ENCODE measurements at regions not wholly inside any gene's neighbourhood (a gene's known extent, or its start where the extent isn't known, plus 50 kb on each side); places are given as distances from the start of the nearest gene placed in this dataset.

DNA sequence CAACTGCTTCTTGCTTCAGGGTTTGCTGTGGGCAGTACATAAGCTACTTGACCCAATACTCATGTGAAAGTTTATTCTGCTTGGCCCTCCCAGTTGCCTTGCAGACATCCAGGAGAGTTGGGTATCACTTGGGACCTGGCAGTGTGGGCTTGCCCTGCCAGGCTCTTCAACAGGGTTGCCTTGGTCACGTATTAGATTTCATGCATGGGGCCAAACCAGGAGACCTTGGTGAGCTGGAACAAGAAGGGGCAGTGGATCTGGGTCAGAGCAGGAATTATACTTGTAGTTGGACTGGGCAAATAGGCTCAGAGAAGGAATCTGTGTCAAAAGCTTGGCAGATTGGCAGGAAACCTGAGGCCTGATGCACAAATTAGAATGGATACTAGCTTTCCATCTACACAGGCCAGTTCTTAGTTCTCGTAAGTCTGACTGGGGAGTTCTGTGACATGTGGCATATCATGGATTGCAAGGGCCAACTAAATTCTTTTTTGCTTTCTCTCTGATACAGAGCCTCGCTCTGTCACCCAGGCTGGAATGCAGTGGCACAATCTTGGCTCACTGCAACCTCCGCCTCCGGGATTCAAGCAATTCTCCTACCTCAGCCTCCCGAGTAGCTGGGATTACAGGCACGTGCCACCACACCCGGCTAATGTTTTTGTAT lies 192.6 kb upstream of the SERP2 start:
- DNase-seq: no peak
- H3K27me3 Mint-ChIP-seq: peaks cover 3% of the 10 kb centered on the region
- ATAC-seq (ENCODE audit: low read depth): no peak
- no peaks in the 10 kb centered on the region for H3K4me1 Mint-ChIP-seq
- H3K4me3 Mint-ChIP-seq: no peak overlapping the region
- POLR2A ChIA-PET: no interaction called here
- H3K9me3 Mint-ChIP-seq: no peaks in the 10 kb centered on the region
- no peaks in the 10 kb centered on the region for H3K36me3 Mint-ChIP-seq
- H3K27ac Mint-ChIP-seq: no peak overlapping the region

DNA sequence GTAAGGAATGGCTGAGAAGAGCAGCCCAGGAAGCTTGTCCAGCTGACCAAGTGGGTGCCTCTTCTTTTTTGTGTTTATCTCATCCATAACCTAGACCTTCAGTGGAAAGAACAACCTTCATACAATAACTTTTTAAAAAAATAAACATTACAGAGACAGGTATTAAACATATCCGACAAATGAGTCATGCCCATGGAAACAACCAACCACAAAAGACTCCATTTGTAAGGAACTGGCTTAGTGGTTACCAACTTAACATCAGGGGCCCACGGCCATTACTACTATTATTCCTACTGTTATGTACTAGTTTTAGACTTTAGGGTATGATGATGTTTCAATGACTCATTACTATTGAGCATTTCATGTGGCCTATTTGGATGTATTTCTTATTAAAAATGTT lies 191.7 kb upstream of the SERP2 start:
- no peak overlapping the region for H3K27ac Mint-ChIP-seq
- no peaks in the 10 kb centered on the region for H3K4me1 Mint-ChIP-seq
- no peaks in the 10 kb centered on the region for H3K36me3 Mint-ChIP-seq

GRCh38 chr13:44184740-44185139 lies 188.9 kb upstream of the SERP2 start:
- Mint-ChIP-seq H3K9me3 (peaks cover 3% of the 10 kb centered on the region), H3K27ac (no peak overlapping the region), H3K4me3 (no peak overlapping the region), H3K27me3 (peaks cover 3% of the 10 kb centered on the region), H3K4me1 (no peaks in the 10 kb centered on the region), H3K36me3 (no peaks in the 10 kb centered on the region)
- ATAC-seq (ENCODE audit: low read depth): no peak
- POLR2A ChIA-PET: no interaction called here
- no peak for DNase-seq

More for the DNA sequence above, 191.7 kb upstream of the SERP2 start:
- POLR2A ChIA-PET: no interaction called here
- ATAC-seq (ENCODE audit: low read depth) (no peak), DNase-seq (no peak)
- Mint-ChIP-seq H3K9me3 (peaks cover 2% of the 10 kb centered on the region), H3K27me3 (peaks cover 6% of the 10 kb centered on the region), H3K4me3 (no peak overlapping the region)

- peaks cover 5% of the 10 kb centered on the region for H3K9me3 Mint-ChIP-seq
- DNase-seq (no peak), ATAC-seq (ENCODE audit: low read depth) (no peak)
- peaks cover 2% of the 10 kb centered on the region for H3K36me3 Mint-ChIP-seq
- H3K4me3 Mint-ChIP-seq: no peak overlapping the region
- H3K27me3 Mint-ChIP-seq: peaks cover 18% of the 10 kb centered on the region
- peaks cover 10% of the 10 kb centered on the region for H3K4me1 Mint-ChIP-seq
- POLR2A ChIA-PET: no interaction called here
- no peak overlapping the region for H3K27ac Mint-ChIP-seq
Observed at GRCh38 chr13:44188257-44188656, 185.4 kb upstream of the SERP2 start.

GRCh38 chr13:44189085-44189484 lies 184.5 kb upstream of the SERP2 start:
- POLR2A ChIA-PET: no interaction called here
- H3K9me3 Mint-ChIP-seq: peaks cover 6% of the 10 kb centered on the region
- ATAC-seq (ENCODE audit: low read depth) (no peak), DNase-seq (no peak)
- no peak overlapping the region for H3K27ac Mint-ChIP-seq
- peaks cover 12% of the 10 kb centered on the region for H3K4me1 Mint-ChIP-seq
- H3K36me3 Mint-ChIP-seq: peaks cover 2% of the 10 kb centered on the region
- H3K4me3 Mint-ChIP-seq: no peak overlapping the region
- H3K27me3 Mint-ChIP-seq: peaks cover 18% of the 10 kb centered on the region

GRCh38 chr13:44191103-44191502 lies 182.5 kb upstream of the SERP2 start:
- POLR2A ChIA-PET: no interaction called here
- peaks cover 18% of the 10 kb centered on the region for H3K27me3 Mint-ChIP-seq
- H3K9me3 Mint-ChIP-seq: peaks cover 6% of the 10 kb centered on the region
- peaks cover 4% of the 10 kb centered on the region for H3K36me3 Mint-ChIP-seq
- H3K27ac Mint-ChIP-seq: no peak overlapping the region
- DNase-seq: no peak
- no peak for ATAC-seq (ENCODE audit: low read depth)
- H3K4me1 Mint-ChIP-seq: peaks cover 24% of the 10 kb centered on the region
- H3K4me3 Mint-ChIP-seq: no peak overlapping the region

- H3K27me3 Mint-ChIP-seq: peaks cover 17% of the 10 kb centered on the region
- DNase-seq (no peak), ATAC-seq (ENCODE audit: low read depth) (peak; percentile 57)
- H3K27ac Mint-ChIP-seq: no peak overlapping the region
- H3K9me3 Mint-ChIP-seq: peaks cover 5% of the 10 kb centered on the region
- POLR2A ChIA-PET: no interaction called here
- H3K36me3 Mint-ChIP-seq: peaks cover 4% of the 10 kb centered on the region
- peaks cover 28% of the 10 kb centered on the region for H3K4me1 Mint-ChIP-seq
- peak overlapping the region; percentile 53 for H3K4me3 Mint-ChIP-seq
Observed at GRCh38 chr13:44191504-44192171, 182.0 kb upstream of the SERP2 start.

GRCh38 chr13:44193731-44194130 lies 179.9 kb upstream of the SERP2 start:
- no peak for ATAC-seq (ENCODE audit: low read depth)

GRCh38 chr13:44195245-44195644 lies 178.4 kb upstream of the SERP2 start:
- DNase-seq (no peak), ATAC-seq (ENCODE audit: low read depth) (no peak)
- H3K4me1 Mint-ChIP-seq: peaks cover 45% of the 10 kb centered on the region
- peaks cover 4% of the 10 kb centered on the region for H3K36me3 Mint-ChIP-seq
- H3K27ac Mint-ChIP-seq: peak overlapping the region; percentile 43
- H3K27me3 Mint-ChIP-seq: peaks cover 19% of the 10 kb centered on the region
- POLR2A ChIA-PET: no interaction called here
- peaks cover 3% of the 10 kb centered on the region for H3K9me3 Mint-ChIP-seq
- peak overlapping the region; percentile 6 for H3K4me3 Mint-ChIP-seq

More at GRCh38 chr13:44193731-44194130, 179.9 kb upstream of the SERP2 start:
- H3K9me3 Mint-ChIP-seq: peaks cover 3% of the 10 kb centered on the region
- peaks cover 15% of the 10 kb centered on the region for H3K27me3 Mint-ChIP-seq
- H3K36me3 Mint-ChIP-seq: peaks cover 4% of the 10 kb centered on the region
- no peak for DNase-seq
- H3K4me1 Mint-ChIP-seq: peaks cover 43% of the 10 kb centered on the region
- H3K4me3 Mint-ChIP-seq: no peak overlapping the region
- no peak overlapping the region for H3K27ac Mint-ChIP-seq
- POLR2A ChIA-PET: no interaction called here

DNA sequence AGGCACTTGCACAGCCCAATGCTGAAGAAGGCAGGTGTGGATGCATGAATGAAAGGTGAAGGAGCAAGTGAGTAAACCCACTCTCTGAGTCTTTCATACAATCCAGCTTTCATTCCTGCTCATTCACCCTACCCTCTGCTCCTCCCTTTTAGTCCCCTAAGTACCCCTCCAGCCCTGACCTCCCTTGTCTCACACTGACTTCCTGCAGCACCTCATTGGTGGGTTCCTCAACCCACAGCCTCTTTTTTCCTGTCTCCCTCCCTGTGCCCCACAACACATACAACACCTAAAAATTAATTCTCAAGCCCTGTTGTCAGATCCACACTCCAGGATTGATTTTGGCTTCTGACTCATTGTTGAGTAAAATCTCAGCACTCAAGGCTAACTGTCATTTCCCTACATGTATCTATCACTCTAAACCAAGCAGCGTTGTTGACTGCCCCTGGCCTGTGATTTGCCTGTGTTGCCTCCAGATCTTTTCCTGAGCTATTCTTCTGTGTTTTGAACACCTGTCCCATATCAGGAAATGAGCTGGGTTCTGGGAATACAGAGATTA lies 177.3 kb upstream of the SERP2 start:
- peaks cover 24% of the 10 kb centered on the region for H3K27me3 Mint-ChIP-seq
- POLR2A ChIA-PET: no interaction called here
- H3K36me3 Mint-ChIP-seq: peaks cover 4% of the 10 kb centered on the region
- peaks cover 3% of the 10 kb centered on the region for H3K9me3 Mint-ChIP-seq
- peaks cover 44% of the 10 kb centered on the region for H3K4me1 Mint-ChIP-seq
- ATAC-seq (ENCODE audit: low read depth) (no peak), DNase-seq (no peak)
- H3K4me3 Mint-ChIP-seq: peak overlapping the region; percentile 50
- H3K27ac Mint-ChIP-seq: peak overlapping the region; percentile 59

GRCh38 chr13:44197791-44198770 lies 175.5 kb upstream of the SERP2 start:
- Mint-ChIP-seq H3K9me3 (peaks cover 1% of the 10 kb centered on the region), H3K27ac (no peak overlapping the region), H3K27me3 (peaks cover 10% of the 10 kb centered on the region), H3K4me3 (no peak overlapping the region), H3K36me3 (peaks cover 1% of the 10 kb centered on the region), H3K4me1 (peaks cover 35% of the 10 kb centered on the region)
- ATAC-seq (ENCODE audit: low read depth) (peak; percentile 81), DNase-seq (no peak)
- POLR2A ChIA-PET: no interaction called here

- Mint-ChIP-seq H3K36me3 (peaks cover 1% of the 10 kb centered on the region), H3K27ac (no peak overlapping the region), H3K4me3 (no peak overlapping the region), H3K27me3 (peaks cover 9% of the 10 kb centered on the region), H3K4me1 (peaks cover 34% of the 10 kb centered on the region), H3K9me3 (peaks cover under 1% of the 10 kb centered on the region)
- DNase-seq: no peak
- POLR2A ChIA-PET: no interaction called here
- no peak for ATAC-seq (ENCODE audit: low read depth)
Observed at GRCh38 chr13:44198826-44199225, 174.8 kb upstream of the SERP2 start.

DNA sequence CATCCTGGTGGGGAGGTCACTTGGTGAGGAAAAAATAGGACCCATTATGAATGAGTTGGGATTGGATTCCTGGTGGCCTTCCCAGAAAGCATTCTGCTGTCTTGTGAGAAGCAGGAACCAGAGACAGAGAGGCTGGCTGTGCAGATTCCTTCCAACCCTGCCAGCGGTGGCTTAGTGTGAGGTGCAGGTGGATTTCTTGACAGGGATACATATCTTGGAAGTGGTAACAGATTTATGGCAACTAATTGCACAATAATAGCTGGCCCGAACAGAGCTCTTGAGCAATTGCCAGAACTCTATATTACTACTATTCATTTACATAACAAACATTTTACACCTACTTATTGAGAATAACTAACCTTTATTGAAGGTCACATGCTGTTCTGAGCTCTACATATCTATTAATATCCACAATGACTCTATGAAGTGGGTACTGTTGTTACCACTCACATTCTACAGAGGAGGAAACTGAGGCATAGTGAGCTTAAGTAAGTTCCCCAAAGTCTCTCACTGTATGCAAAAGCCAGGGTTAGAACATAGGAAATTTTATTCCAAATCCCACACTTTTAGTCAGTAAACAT lies 173.9 kb upstream of the SERP2 start:
- Mint-ChIP-seq H3K9me3 (no peaks in the 10 kb centered on the region), H3K4me1 (peaks cover 33% of the 10 kb centered on the region), H3K27ac (no peak overlapping the region), H3K36me3 (peaks cover 1% of the 10 kb centered on the region), H3K4me3 (no peak overlapping the region), H3K27me3 (peaks cover 11% of the 10 kb centered on the region)
- ATAC-seq (ENCODE audit: low read depth) (no peak), DNase-seq (no peak)
- POLR2A ChIA-PET: no interaction called here

All from activated naive CD8-positive, alpha-beta T cell treated with anti-CD3 and anti-CD28 coated beads, Interleukin-2, amount 10 ng/mL, durations not matched to agents 7 days and 5 days (primary cell).